Occipital lobe (tissue), 1 donor: ENCODE measurements at regions not wholly inside any gene's neighbourhood (a gene's known extent, or its start where the extent isn't known, plus 50 kb on each side); places are given as distances from the start of the nearest gene placed in this dataset.
A peak's percentile ranks its signal among the peaks of the same experiment; 100 is the strongest.
"Not testable (repeated sequence)": the region's sequence is repeated elsewhere in the genome, so short reads cannot be mapped to it uniquely, and the experiment has no call there.

Source experiments
- DNase-seq: peaks from one replicate; lab custom pipeline; 2025; lab: John Stamatoyannopoulos, UW

GRCh38 chr22:22168941-22169867 lies 75.4 kb upstream of the VPREB1 start:
- DNase-seq: no peak

GRCh38 chr22:22168190-22168940 lies 76.2 kb upstream of the VPREB1 start:
- DNase-seq: no peak

GRCh38 chr22:22167791-22168189 lies 76.8 kb upstream of the VPREB1 start:
- no peak for DNase-seq

GRCh38 chr22:22166941-22167713 lies 77.5 kb upstream of the VPREB1 start:
- DNase-seq: no peak

GRCh38 chr22:22165936-22166710 lies 78.5 kb upstream of the VPREB1 start:
- no peak for DNase-seq

- no peak for DNase-seq
Measured at GRCh38 chr22:22164541-22165272, 79.9 kb upstream of the VPREB1 start.

GRCh38 chr22:22161924-22162851 lies 82.4 kb upstream of the VPREB1 start:
- no peak for DNase-seq

GRCh38 chr22:22160768-22161167 lies 83.8 kb upstream of the VPREB1 start:
- DNase-seq: not testable (repeated sequence)

GRCh38 chr22:22159384-22159783 lies 85.2 kb upstream of the VPREB1 start:
- DNase-seq: no peak

GRCh38 chr22:22158965-22159364 lies 85.6 kb upstream of the VPREB1 start:
- DNase-seq: no peak

GRCh38 chr22:22158207-22158816 lies 86.3 kb upstream of the VPREB1 start:
- no peak for DNase-seq

GRCh38 chr22:22157348-22157725 lies 87.2 kb upstream of the VPREB1 start:
- DNase-seq: no peak

- DNase-seq: peak; percentile 9
Measured at GRCh38 chr22:22156716-22157347, 87.8 kb upstream of the VPREB1 start.

GRCh38 chr22:22156348-22156715 lies 88.3 kb upstream of the VPREB1 start:
- no peak for DNase-seq

- DNase-seq: no peak
Measured at GRCh38 chr22:22155607-22156006, 89.0 kb upstream of the VPREB1 start.

- DNase-seq: no peak
Measured at GRCh38 chr22:22155146-22155545, 89.4 kb upstream of the VPREB1 start.

- no peak for DNase-seq
Measured at GRCh38 chr22:22154040-22154439, 90.5 kb upstream of the VPREB1 start.

- DNase-seq: no peak
Measured at GRCh38 chr22:22151308-22151707, 93.3 kb upstream of the VPREB1 start.
